MCF 10A (cell line): ENCODE measurements at regions not wholly inside any gene's neighbourhood (a gene's known extent, or its start where the extent isn't known, plus 50 kb on each side); places are given as distances from the start of the nearest gene placed in this dataset.

Experiments used
- BruUV-seq: library from RNA; stranded (reverse); fragments of 400-500 nt; replicated peaks from 2 replicates; lab custom pipeline; 2021; lab: Mats Ljungman, UMichigan
- CTCF ChIA-PET: fragments of 300-600 bp; sonication (Branson Sonifier 250); formaldehyde crosslinking; extraction: SDS; loops from one replicate; lab custom pipeline; 2021; ENCODE audit warnings: antibody characterized with exemption, inconsistent platforms; lab: Yijun Ruan, JAX
- POLR2A ChIA-PET: fragments of 300-600, 350-650 bp; sonication (Branson Sonifier 250); formaldehyde crosslinking; extraction: SDS; loops from one replicate; lab custom pipeline; 2020; ENCODE audit warnings: antibody characterized with exemption, inconsistent platforms; lab: Yijun Ruan, JAX
- DNase-seq: peaks from one replicate; pipeline ENCODE4 v3.0.0-alpha.2; 2018; ENCODE audit not compliant: unreplicated experiment
- H3K27ac Mint-ChIP-seq: one replicate; pipeline ENCODE4 v1.8.0; 2022; ENCODE audit warnings: mild to moderate bottlenecking, low read depth, mixed read lengths; ENCODE audit not compliant: unreplicated experiment
- H3K27me3 Mint-ChIP-seq: one replicate; pipeline ENCODE4 v1.8.0; 2022; ENCODE audit warnings: mixed read lengths; ENCODE audit not compliant: insufficient read depth, unreplicated experiment
- H3K36me3 Mint-ChIP-seq: one replicate; pipeline ENCODE4 v1.8.0; 2022; ENCODE audit warnings: mild to moderate bottlenecking, moderate library complexity, mixed read lengths; ENCODE audit not compliant: insufficient read depth, unreplicated experiment
- H3K4me1 Mint-ChIP-seq: one replicate; pipeline ENCODE4 v1.8.0; 2022; ENCODE audit warnings: mixed read lengths; ENCODE audit not compliant: insufficient read depth, unreplicated experiment
- H3K4me3 Mint-ChIP-seq: one replicate; pipeline ENCODE4 v1.8.0; 2022; ENCODE audit warnings: mild to moderate bottlenecking, moderate library complexity, mixed read lengths; ENCODE audit not compliant: unreplicated experiment
- H3K9me3 Mint-ChIP-seq: one replicate; pipeline ENCODE4 v1.8.0; 2022; ENCODE audit warnings: mixed read lengths; ENCODE audit not compliant: unreplicated experiment
- intact Hi-C: fragments of 100-400 bp; cut with micrococcal nuclease; formaldehyde crosslinking; loops from 2 replicates; pipeline ENCODE4 v1.14.1; 2022
- TF ChIP-seq, protein P1 (sequence below): fragments of 200-600 bp; IDR thresholded peaks from one replicate; pipeline ENCODE4 v1.8.0; 2022; ENCODE audit warnings: antibody characterized with exemption, mild to moderate bottlenecking; ENCODE audit not compliant: unreplicated experiment

DNA sequence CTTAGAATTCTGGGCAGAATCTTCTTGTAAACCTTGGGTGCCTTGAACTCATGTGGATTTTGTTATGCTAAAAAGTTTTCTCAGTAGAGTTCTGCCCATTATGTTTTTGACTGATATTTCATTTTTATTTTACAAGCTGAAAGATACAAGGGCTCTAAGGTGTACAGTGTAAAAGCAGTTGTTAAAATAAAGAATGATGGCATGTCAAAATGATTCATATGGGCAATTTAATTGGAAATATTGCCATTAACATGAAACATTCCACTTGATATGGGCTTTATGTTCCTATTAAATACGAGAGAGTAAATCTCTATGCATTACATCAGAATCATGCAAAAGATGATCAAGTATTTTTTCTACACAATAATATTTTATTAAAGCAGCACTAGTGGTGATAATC, 295.1 kb upstream of the ATP2B1 start:
- Mint-ChIP-seq H3K27me3 (no peaks in the 10 kb centered on the region), H3K4me1 (no peaks in the 10 kb centered on the region), H3K27ac (no peak overlapping the region), H3K36me3 (no peaks in the 10 kb centered on the region), H3K4me3 (no peak overlapping the region), H3K9me3 (no peaks in the 10 kb centered on the region)
- POLR2A ChIA-PET: interaction anchor here (1.1 kb wide), 1 partner anchor 11 kb away, joined by 3 read pairs; no protein-coding TSS in a partner anchor
- intact Hi-C loops: no loop called here
- BruUV-seq: no TSS peak
- TF ChIP-seq, protein P1, sequence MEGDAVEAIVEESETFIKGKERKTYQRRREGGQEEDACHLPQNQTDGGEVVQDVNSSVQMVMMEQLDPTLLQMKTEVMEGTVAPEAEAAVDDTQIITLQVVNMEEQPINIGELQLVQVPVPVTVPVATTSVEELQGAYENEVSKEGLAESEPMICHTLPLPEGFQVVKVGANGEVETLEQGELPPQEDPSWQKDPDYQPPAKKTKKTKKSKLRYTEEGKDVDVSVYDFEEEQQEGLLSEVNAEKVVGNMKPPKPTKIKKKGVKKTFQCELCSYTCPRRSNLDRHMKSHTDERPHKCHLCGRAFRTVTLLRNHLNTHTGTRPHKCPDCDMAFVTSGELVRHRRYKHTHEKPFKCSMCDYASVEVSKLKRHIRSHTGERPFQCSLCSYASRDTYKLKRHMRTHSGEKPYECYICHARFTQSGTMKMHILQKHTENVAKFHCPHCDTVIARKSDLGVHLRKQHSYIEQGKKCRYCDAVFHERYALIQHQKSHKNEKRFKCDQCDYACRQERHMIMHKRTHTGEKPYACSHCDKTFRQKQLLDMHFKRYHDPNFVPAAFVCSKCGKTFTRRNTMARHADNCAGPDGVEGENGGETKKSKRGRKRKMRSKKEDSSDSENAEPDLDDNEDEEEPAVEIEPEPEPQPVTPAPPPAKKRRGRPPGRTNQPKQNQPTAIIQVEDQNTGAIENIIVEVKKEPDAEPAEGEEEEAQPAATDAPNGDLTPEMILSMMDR: no peak
- no peak for DNase-seq
- CTCF ChIA-PET: interaction anchor here (1.4 to 1.9 kb wide), 2 partner anchors 11 to 851 kb away, joined by 3 to 6 read pairs; no protein-coding TSS in a partner anchor

DNA sequence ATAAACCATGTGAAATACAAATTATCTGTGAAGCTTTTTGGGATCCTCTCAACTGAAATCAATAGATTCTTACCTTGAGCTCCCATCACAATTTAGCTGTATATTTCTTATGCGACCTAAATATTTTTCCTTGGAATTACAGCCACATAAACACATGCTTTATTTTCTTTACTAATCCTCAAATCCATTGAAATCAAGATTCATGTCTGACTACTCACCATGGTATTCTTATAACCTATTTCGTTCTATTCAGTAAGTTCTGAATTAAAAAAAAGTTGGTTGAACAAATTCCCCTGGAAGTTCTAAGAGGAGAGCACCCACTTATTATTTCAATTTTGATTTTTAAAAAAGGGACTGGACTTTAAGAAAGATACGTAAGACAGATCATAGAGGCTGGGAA, 292.1 kb upstream of the ATP2B1 start:
- Mint-ChIP-seq H3K36me3 (no peaks in the 10 kb centered on the region), H3K4me1 (no peaks in the 10 kb centered on the region), H3K27ac (no peak overlapping the region), H3K4me3 (no peak overlapping the region), H3K9me3 (no peaks in the 10 kb centered on the region), H3K27me3 (no peaks in the 10 kb centered on the region)
- DNase-seq: no peak
- no TSS peak for BruUV-seq
- TF ChIP-seq, protein P1: no peak
- intact Hi-C loops: no loop called here
- ChIA-PET POLR2A (no interaction called here), CTCF (interaction anchor here (0.6 kb wide), 1 partner anchor 10 kb away, joined by 3 read pairs; no protein-coding TSS in a partner anchor)

DNA sequence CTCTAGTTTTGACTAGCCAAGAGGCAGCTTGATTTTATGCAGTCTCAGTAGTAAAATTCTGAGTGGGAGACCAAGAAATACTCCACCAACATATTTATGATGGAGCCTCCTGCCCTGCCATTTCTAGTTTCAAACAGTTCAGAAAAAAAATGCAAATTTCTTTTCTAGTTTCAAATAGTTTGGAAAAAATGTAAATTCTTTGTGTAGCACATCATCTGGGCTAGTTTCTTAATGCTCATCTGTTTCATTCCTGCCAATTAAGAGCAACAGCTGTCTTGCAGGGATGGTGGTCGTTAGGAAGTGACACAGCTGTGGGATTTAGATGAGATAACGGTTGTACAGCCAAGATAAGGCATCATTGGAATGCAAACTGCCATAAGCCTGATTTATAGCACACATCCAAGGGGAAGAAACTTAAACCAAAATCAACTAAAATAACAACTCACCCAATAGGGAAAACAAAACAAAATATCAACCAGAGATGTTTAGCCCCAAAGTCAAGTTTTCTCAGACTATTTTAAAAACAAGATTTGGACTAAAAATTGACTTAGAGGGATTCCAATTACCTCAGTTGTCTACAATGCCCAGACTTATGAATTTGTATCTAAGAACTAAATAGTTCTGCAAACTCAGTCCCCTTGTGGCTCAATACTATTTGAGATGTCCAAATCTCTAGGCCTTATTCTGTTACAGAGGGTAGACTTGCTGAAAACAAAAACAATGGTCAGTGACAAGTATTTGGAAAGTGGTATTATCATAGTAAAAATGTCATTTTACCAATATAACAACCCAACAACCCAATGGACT, 291.3 kb upstream of the ATP2B1 start:
- Mint-ChIP-seq H3K27me3 (no peaks in the 10 kb centered on the region), H3K9me3 (no peaks in the 10 kb centered on the region), H3K36me3 (no peaks in the 10 kb centered on the region), H3K4me1 (no peaks in the 10 kb centered on the region), H3K27ac (no peak overlapping the region), H3K4me3 (no peak overlapping the region)
- no TSS peak for BruUV-seq
- DNase-seq: no peak
- TF ChIP-seq, protein P1: no peak
- ChIA-PET POLR2A (no interaction called here), CTCF (interaction anchor here (0.6 kb wide), 2 partner anchors 88 to 1005 kb away, joined by 3 to 4 read pairs; no protein-coding TSS in a partner anchor)
- intact Hi-C loops: no loop called here

DNA sequence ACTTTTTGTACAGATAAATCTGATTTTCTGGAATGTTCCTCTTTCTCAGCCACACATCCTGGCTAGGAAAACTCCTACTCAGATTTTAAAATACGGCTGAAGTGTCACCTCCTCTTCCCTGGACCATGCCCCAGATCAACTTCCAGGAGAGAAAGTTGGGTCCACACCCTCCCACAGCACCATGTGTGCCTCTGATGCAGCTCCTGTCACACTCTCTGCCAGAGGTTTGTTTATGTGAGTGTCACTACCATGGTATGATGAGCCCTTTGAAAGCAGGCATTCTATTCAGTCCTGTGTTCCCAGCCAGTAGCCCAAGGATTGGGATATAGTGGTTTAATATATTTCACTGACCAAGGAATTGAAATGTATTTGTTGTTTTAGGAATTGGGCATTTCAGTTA, 287.2 kb upstream of the ATP2B1 start:
- ChIA-PET CTCF (interaction anchor here (0.5 to 0.6 kb wide), 2 partner anchors 644 to 884 kb away, joined by 3 to 4 read pairs; no protein-coding TSS in a partner anchor), POLR2A (no interaction called here)
- BruUV-seq: no TSS peak
- H3K4me3 Mint-ChIP-seq: no peak overlapping the region
- DNase-seq: no peak
- H3K36me3 Mint-ChIP-seq: no peaks in the 10 kb centered on the region
- TF ChIP-seq, protein P1: no peak
- no peak overlapping the region for H3K27ac Mint-ChIP-seq
- no peaks in the 10 kb centered on the region for H3K4me1 Mint-ChIP-seq
- intact Hi-C loops: no loop called here
- no peaks in the 10 kb centered on the region for H3K27me3 Mint-ChIP-seq
- H3K9me3 Mint-ChIP-seq: no peaks in the 10 kb centered on the region
